Gastroesophageal sphincter (tissue), 3 donors: ENCODE measurements at regions not wholly inside any gene's neighbourhood (a gene's known extent, or its start where the extent isn't known, plus 50 kb on each side); places are given as distances from the start of the nearest gene placed in this dataset.

ENCODE experiments used
- EP300 ChIP-seq: sonication (generic); formaldehyde crosslinking; IDR thresholded peaks from one replicate; pipeline ENCODE4 v1.6.1; 2017; ENCODE audit warnings: antibody characterized with exemption, mild to moderate bottlenecking
- POLR2A ChIP-seq, 2 donors: fragments of 450-650 bp; IDR thresholded peaks; one replicate each; pipeline ENCODE4 v1.6.1; 2017; ENCODE audit warnings: antibody characterized with exemption in 2 of 2, mild to moderate bottlenecking in 2 of 2, moderate library complexity in 1 of 2
- POLR2AphosphoS5 ChIP-seq: sonication (generic); formaldehyde crosslinking; IDR thresholded peaks from one replicate; pipeline ENCODE4 v1.6.1; 2017; ENCODE audit warnings: antibody characterized with exemption
- TF ChIP-seq, protein P1 (sequence below), 4 experiments: fragments of 200-600 bp in 2 of 4; fragments of 450-650 bp in 2 of 4; sonication (generic) in 1 of 4; IDR thresholded peaks; one replicate each; pipeline ENCODE4 v1.5.1; 2017 to 2019; ENCODE audit warnings: antibody characterized with exemption in 4 of 4, mild to moderate bottlenecking in 2 of 4, moderate library complexity in 2 of 4

DNA sequence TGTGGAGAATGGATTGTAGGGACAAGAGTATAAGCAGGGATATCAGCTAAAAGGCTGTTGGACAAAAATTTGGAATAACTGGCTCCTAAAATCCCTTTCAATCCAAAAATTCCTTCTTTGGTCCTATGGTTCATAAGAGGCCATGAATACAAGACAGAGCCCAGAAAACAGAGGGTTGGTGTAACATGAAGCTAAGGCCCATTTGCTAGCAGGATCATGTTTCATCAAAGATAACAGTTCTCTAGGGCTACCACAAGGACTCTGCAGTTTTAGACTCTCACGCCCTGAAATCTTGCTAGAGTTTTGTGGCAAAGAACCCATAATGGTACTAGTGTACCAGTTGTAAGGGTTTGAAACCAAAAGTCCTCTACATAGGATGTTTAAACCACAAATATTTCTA, 327.8 kb upstream of the TBX18 start:
- TF ChIP-seq, protein P1, sequence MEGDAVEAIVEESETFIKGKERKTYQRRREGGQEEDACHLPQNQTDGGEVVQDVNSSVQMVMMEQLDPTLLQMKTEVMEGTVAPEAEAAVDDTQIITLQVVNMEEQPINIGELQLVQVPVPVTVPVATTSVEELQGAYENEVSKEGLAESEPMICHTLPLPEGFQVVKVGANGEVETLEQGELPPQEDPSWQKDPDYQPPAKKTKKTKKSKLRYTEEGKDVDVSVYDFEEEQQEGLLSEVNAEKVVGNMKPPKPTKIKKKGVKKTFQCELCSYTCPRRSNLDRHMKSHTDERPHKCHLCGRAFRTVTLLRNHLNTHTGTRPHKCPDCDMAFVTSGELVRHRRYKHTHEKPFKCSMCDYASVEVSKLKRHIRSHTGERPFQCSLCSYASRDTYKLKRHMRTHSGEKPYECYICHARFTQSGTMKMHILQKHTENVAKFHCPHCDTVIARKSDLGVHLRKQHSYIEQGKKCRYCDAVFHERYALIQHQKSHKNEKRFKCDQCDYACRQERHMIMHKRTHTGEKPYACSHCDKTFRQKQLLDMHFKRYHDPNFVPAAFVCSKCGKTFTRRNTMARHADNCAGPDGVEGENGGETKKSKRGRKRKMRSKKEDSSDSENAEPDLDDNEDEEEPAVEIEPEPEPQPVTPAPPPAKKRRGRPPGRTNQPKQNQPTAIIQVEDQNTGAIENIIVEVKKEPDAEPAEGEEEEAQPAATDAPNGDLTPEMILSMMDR (IDR thresholded peaks at IDR 0.05), result no peak
- TF ChIP-seq POLR2A (IDR thresholded peaks at IDR 0.05), result no peak
- no peak for TF ChIP-seq POLR2AphosphoS5
- no peak for TF ChIP-seq EP300
